GM18951 (cell line): ENCODE measurements at regions not wholly inside any gene's neighbourhood (a gene's known extent, or its start where the extent isn't known, plus 50 kb on each side); places are given as distances from the start of the nearest gene placed in this dataset.

Source experiments
- POLR2A ChIP-seq: IDR thresholded peaks from 4 replicates; pipeline ENCODE4 v1.6.1; 2011; ENCODE audit warnings: mild to moderate bottlenecking; ENCODE audit not compliant: insufficient read length, insufficient read depth; ENCODE audit errors: extremely low read depth
- in situ Hi-C: fragments of 300-500 bp; cut with MboI; formaldehyde crosslinking; loops from one replicate; pipeline ENCODE4 v1.12.0; 2022; ENCODE audit warnings: low sequenced_read_pairs, mixed read lengths, inconsistent platforms; ENCODE audit not compliant: unreplicated experiment

- TF ChIP-seq POLR2A = no peak
- in situ Hi-C loops = no loop called here
These were observed 443.2 kb upstream of the GYPC start for GRCh38 chr2:126212735-126213134.

DNA sequence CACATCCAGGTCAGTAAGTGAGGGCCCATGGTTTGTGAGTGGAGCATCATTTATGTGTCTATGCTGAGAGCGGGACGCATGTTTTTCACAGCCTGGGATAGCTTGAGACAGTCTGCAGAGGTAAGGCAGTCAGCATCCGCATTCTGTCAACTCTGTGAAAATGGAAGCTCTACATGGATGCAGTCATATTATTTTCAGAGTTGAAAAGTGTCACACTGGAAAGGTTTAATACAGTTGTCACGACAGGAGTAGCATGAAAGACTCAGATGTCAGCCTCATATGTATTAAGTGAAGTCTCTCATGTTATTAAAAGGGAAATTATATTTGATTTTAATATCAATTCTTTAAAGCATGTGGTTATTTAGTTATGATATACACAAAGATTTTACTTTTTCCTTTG lies 436.9 kb upstream of the GYPC start:
- in situ Hi-C loops = no loop called here

GRCh38 chr2:126220331-126220730 lies 435.6 kb upstream of the GYPC start:
- no peak for TF ChIP-seq POLR2A

More for the DNA sequence above, 436.9 kb upstream of the GYPC start:
- TF ChIP-seq POLR2A = no peak

DNA sequence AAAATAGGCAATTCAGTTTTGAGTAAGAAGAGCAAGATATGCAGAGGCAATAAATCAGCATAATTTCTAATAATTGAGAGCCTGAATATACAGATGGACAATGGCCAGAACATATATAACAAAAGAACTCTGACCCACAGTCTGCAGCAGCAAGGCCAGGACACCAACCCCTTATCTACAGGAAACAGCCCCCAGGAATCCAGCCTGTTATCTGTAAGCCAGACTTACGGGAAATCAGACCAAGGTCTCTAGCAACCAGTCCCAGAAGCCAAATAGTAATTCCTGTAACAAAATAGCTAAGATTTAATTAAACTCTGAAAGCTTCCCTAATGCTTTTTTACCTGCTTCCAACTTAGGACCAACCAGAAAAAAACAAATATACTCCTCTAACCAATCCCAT lies 434.5 kb upstream of the GYPC start:
- in situ Hi-C loops = no loop called here
- no peak for TF ChIP-seq POLR2A

More at GRCh38 chr2:126220331-126220730, 435.6 kb upstream of the GYPC start:
- in situ Hi-C loops = no loop called here

- in situ Hi-C loops = no loop called here
- no peak for TF ChIP-seq POLR2A
These were observed 433.7 kb upstream of the GYPC start for GRCh38 chr2:126222278-126222677.

GRCh38 chr2:126224776-126225175 lies 431.2 kb upstream of the GYPC start:
- TF ChIP-seq POLR2A = no peak
- in situ Hi-C loops = no loop called here

DNA sequence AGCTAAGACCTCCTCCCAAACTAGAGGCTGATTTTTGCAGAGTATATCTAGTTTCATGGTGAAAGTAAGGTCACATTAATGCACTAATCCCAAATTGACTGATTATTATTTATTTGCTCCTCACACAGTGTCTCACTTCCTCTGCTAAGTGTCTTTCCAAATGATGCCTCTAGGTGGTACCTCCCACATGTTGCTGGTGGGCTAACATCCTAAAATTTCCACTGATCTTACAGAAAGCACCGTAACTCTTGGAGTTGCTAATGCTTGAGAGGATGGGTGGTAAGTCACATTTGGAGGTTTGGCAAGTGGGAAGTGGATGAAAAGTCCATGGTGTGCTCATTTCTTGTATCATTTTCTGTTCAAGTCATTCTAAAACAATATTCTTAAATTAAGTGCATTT lies 428.7 kb upstream of the GYPC start:
- TF ChIP-seq POLR2A = no peak
- in situ Hi-C loops = no loop called here

DNA sequence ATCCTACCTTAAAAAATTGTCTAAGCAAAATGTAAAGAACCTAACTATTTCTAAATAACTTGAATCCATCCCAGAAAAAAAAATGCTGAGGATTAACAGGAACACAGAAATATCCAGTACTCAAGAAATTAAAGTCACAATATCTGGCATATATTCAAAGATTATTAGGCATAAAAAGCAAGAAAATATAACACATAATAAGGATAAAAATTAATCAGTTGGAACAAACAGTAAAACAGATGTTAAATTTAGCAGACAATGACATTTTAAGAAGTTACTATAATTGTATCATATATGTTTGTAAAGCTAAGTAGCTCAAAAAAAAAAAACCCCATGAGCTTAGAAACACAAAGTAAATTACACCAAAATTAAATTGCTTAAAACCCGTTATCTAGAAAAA lies 427.4 kb upstream of the GYPC start:
- TF ChIP-seq POLR2A = no peak
- in situ Hi-C loops = no loop called here

- no peak for TF ChIP-seq POLR2A
- in situ Hi-C loops = no loop called here
These were observed 417.7 kb upstream of the GYPC start for GRCh38 chr2:126238251-126238650.

GRCh38 chr2:126239320-126239955 lies 416.5 kb upstream of the GYPC start:
- no peak for TF ChIP-seq POLR2A
- in situ Hi-C loops = no loop called here

- TF ChIP-seq POLR2A = no peak
- in situ Hi-C loops = no loop called here
These were observed 415.0 kb upstream of the GYPC start for GRCh38 chr2:126241001-126241400.

- in situ Hi-C loops = no loop called here
- no peak for TF ChIP-seq POLR2A
These were observed 414.5 kb upstream of the GYPC start for GRCh38 chr2:126241411-126241810.

GRCh38 chr2:126244937-126245336 lies 411.0 kb upstream of the GYPC start:
- TF ChIP-seq POLR2A = no peak
- in situ Hi-C loops = no loop called here

DNA sequence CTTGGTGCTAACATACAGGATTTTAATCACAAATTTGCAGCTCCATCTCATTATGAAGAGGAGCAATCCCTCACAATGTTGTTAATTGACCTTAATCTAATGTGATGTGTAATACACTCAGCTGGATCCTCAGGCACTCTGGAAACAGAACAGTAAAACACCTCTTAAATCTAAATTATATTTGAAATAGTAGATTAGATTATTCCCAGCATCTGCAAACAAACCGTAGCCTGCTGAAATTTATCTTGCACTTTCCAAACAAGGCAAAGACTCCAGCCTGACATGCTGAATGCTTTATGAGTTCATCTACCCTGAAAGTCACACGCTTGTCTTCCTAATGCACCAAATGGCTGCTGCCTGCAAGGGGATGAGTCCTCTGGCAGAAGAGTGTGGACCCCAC lies 402.3 kb upstream of the GYPC start:
- in situ Hi-C loops = no loop called here

DNA sequence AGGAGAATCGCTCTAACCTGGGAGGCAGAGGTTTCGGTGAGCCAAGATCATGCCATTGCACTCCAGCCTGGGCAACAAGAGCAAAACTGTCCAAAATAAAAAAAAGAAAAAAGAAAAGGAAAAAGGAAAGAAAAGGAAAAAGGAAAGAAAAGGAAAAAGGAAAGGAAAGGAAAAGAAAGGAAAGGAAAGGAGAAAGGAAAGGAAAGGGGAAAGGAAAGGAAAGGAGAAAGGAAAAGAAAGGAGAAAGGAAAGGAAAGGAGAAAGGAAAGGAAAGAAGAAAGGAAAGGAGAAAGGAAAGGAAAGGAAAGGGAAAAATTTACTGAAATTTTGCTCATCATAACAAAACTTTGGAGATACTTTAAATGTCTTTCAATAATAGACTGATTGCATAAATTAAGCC lies 391.3 kb upstream of the GYPC start:
- no peak for TF ChIP-seq POLR2A
- in situ Hi-C loops = no loop called here

More for the DNA sequence above, 402.3 kb upstream of the GYPC start:
- TF ChIP-seq POLR2A = no peak

DNA sequence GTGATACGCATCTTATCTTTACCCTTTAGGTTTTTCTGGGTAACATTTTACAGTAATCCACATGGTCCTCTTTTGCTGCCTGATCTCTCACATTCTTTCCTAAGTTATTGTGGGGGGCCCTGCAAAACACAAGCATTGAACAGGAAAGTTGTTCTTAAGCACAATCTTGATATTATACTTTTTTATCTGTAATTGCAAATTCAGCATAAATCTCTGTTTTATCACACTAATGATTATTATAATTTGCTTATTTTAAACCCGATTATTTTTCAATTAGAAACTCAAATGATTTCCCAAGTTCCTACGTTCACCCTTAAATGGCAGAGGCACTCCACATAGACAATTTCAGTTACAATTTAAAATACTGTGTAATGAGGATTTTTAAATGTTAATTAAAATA lies 386.0 kb upstream of the GYPC start:
- in situ Hi-C loops = no loop called here
- TF ChIP-seq POLR2A = no peak
